ENCODE measurements at regions not wholly inside any gene's neighbourhood (a gene's known extent, or its start where the extent isn't known, plus 50 kb on each side); places are given as distances from the start of the nearest gene placed in this dataset.

GRCh38 chr3:71875461-71875947, 90.6 kb upstream of the PROK2 start:
- TF ChIP-seq POLR2A (IDR thresholded peaks at IDR 0.05) (no peak), CTCF (IDR thresholded peaks at IDR 0.05) (peak; percentile 48 to 93 (median 76)), EP300 (IDR thresholded peaks at IDR 0.05) (no peak)

Measured in gastroesophageal sphincter (tissue), 3 donors.